ENCODE measurements at regions not wholly inside any gene's neighbourhood (a gene's known extent, or its start where the extent isn't known, plus 50 kb on each side); places are given as distances from the start of the nearest gene placed in this dataset.

- Histone ChIP-seq H3K27ac (replicated peaks in 1 of 4) (no peak overlapping the region), H3K4me1 (peaks cover 0 to 4% (median 0%) of the 10 kb centered on the region in 4 donors), H3K4me3 (no peak overlapping the region), H3K36me3 (no peaks in the 10 kb centered on the region), H3K9me3 (no peaks in the 10 kb centered on the region), H3K27me3 (no peaks in the 10 kb centered on the region)
- intact Hi-C loops (cut with DNase I): no loop called here
- WGBS: 73% methylated on average over 4 of the region's 4 CpGs
- no peak for TF ChIP-seq POLR2AphosphoS5 (IDR thresholded peaks at IDR 0.05)
- no peak for TF ChIP-seq POLR2A (IDR thresholded peaks at IDR 0.05; ENCODE audit: low read depth)
- no peak for TF ChIP-seq EP300 (IDR thresholded peaks at IDR 0.05)
- no peak for TF ChIP-seq CTCF (IDR thresholded peaks at IDR 0.05)
- no peak for DNase-seq (ENCODE audit: extremely low spot score)
Observed at GRCh38 chr6:113496166-113496565, 361.0 kb upstream of the MARCKS start.

- Histone ChIP-seq H3K36me3 (no peaks in the 10 kb centered on the region), H3K4me3 (no peak overlapping the region), H3K27me3 (no peaks in the 10 kb centered on the region), H3K4me1 (peaks cover 0 to 4% (median 0%) of the 10 kb centered on the region in 4 donors), H3K27ac (replicated peaks in 1 of 4) (no peak overlapping the region), H3K9me3 (no peaks in the 10 kb centered on the region)
- intact Hi-C loops (cut with DNase I): no loop called here
- TF ChIP-seq POLR2A (IDR thresholded peaks at IDR 0.05; ENCODE audit: low read depth) (no peak), EP300 (IDR thresholded peaks at IDR 0.05) (no peak), CTCF (IDR thresholded peaks at IDR 0.05) (no peak), POLR2AphosphoS5 (IDR thresholded peaks at IDR 0.05) (no peak)
- no peak for DNase-seq (ENCODE audit: extremely low spot score)
- WGBS: 66% methylated on average over 1 of the region's 1 CpG
Observed at GRCh38 chr6:113500221-113500620, 356.9 kb upstream of the MARCKS start.

- intact Hi-C loops (cut with DNase I): no loop called here
Observed at GRCh38 chr6:113505084-113505699, 352.0 kb upstream of the MARCKS start.

GRCh38 chr6:113508249-113508648 is 348.9 kb upstream of the MARCKS start:
- Histone ChIP-seq H3K9me3 (no peaks in the 10 kb centered on the region), H3K4me3 (no peak overlapping the region), H3K36me3 (no peaks in the 10 kb centered on the region), H3K27ac (replicated peaks in 1 of 4) (no peak overlapping the region), H3K27me3 (no peaks in the 10 kb centered on the region), H3K4me1 (no peaks in the 10 kb centered on the region)
- TF ChIP-seq CTCF (IDR thresholded peaks at IDR 0.05) (no peak), POLR2AphosphoS5 (IDR thresholded peaks at IDR 0.05) (no peak), POLR2A (IDR thresholded peaks at IDR 0.05; ENCODE audit: low read depth) (no peak), EP300 (IDR thresholded peaks at IDR 0.05) (no peak)
- no peak for DNase-seq (ENCODE audit: extremely low spot score)
- WGBS: 85% methylated on average over 3 of the region's 3 CpGs
- intact Hi-C loops (cut with DNase I): no loop called here

More at GRCh38 chr6:113505084-113505699, 352.0 kb upstream of the MARCKS start:
- 89% methylated on average over 2 of the region's 2 CpGs for WGBS
- Histone ChIP-seq H3K9me3 (no peaks in the 10 kb centered on the region), H3K27ac (replicated peaks in 1 of 4) (no peak overlapping the region), H3K36me3 (no peaks in the 10 kb centered on the region), H3K27me3 (no peaks in the 10 kb centered on the region), H3K4me3 (no peak overlapping the region), H3K4me1 (no peaks in the 10 kb centered on the region)
- TF ChIP-seq EP300 (IDR thresholded peaks at IDR 0.05) (no peak), POLR2AphosphoS5 (IDR thresholded peaks at IDR 0.05) (no peak), POLR2A (IDR thresholded peaks at IDR 0.05; ENCODE audit: low read depth) (no peak), CTCF (IDR thresholded peaks at IDR 0.05) (no peak)
- no peak for DNase-seq (ENCODE audit: extremely low spot score)

- no peak for DNase-seq (ENCODE audit: extremely low spot score)
- WGBS: 100% methylated on average over 2 of the region's 2 CpGs
- Histone ChIP-seq H3K27me3 (no peaks in the 10 kb centered on the region), H3K9me3 (no peaks in the 10 kb centered on the region), H3K4me1 (no peaks in the 10 kb centered on the region), H3K4me3 (no peak overlapping the region), H3K27ac (replicated peaks in 1 of 4) (no peak overlapping the region), H3K36me3 (no peaks in the 10 kb centered on the region)
- TF ChIP-seq POLR2A (IDR thresholded peaks at IDR 0.05; ENCODE audit: low read depth): no peak
- TF ChIP-seq CTCF (IDR thresholded peaks at IDR 0.05): no peak
- TF ChIP-seq EP300 (IDR thresholded peaks at IDR 0.05): no peak
- TF ChIP-seq POLR2AphosphoS5 (IDR thresholded peaks at IDR 0.05): no peak
- intact Hi-C loops (cut with DNase I): no loop called here
Observed at GRCh38 chr6:113511100-113511499, 346.0 kb upstream of the MARCKS start.
